HEK293T (cell line): ENCODE measurements at regions not wholly inside any gene's neighbourhood (a gene's known extent, or its start where the extent isn't known, plus 50 kb on each side); places are given as distances from the start of the nearest gene placed in this dataset.

Experiments used
- BHLHE40 ChIP-seq: fragments of 450-650 bp; IDR thresholded peaks from 2 replicates; pipeline ENCODE4 v1.6.1; 2016; ENCODE audit warnings: mild to moderate bottlenecking, moderate library complexity, borderline replicate concordance
- FOXK2 ChIP-seq: fragments of 450-650 bp; IDR thresholded peaks from 2 replicates; pipeline ENCODE4 v1.6.1; 2016; ENCODE audit warnings: mild to moderate bottlenecking
- SP1 ChIP-seq: fragments of 450-650 bp; IDR thresholded peaks from 2 replicates; pipeline ENCODE4 v1.6.1; 2017
- SUZ12 ChIP-seq: fragments of 450-650 bp; IDR thresholded peaks from 2 replicates; pipeline ENCODE4 v1.6.1; 2016; ENCODE audit warnings: mild to moderate bottlenecking

DNA sequence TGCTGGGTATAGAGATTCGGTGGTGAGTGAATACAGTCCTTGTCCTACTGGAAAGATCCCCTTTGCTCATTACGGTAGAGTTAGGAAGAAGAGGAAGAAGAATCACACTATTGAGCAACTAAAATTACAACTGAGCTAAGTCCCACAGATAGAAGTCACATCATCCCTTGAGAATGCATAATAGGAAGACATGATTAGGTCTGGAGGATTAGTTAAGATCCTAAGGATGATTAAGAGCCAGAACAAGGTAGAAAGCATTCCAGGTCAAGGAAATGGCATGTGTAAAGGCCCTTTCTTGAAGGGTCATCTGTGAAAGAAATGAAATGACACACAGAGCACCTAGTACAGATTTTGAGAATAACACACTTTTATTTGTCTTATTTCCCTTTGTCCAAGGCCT lies 503.5 kb downstream of the HAPSTR1 start:
- TF ChIP-seq SUZ12 (no peak), BHLHE40 (no peak), FOXK2 (no peak), SP1 (no peak)
